PC-9 (cell line): ENCODE measurements at regions not wholly inside any gene's neighbourhood (a gene's known extent, or its start where the extent isn't known, plus 50 kb on each side); places are given as distances from the start of the nearest gene placed in this dataset.

Experiments
- EZH2 ChIP-seq: fragments of 200-600 bp; sonication (generic); IDR thresholded peaks from 2 replicates; pipeline ENCODE4 v1.8.0; 2017; ENCODE audit warnings: antibody characterized with exemption, low read depth
- TF ChIP-seq, protein P1 (sequence below): fragments of 200-600 bp; sonication (generic); conservative IDR thresholded peaks from 2 replicates; pipeline ENCODE4 v1.6.1; 2017; ENCODE audit warnings: mixed run types, antibody characterized with exemption, mild to moderate bottlenecking, moderate library complexity

DNA sequence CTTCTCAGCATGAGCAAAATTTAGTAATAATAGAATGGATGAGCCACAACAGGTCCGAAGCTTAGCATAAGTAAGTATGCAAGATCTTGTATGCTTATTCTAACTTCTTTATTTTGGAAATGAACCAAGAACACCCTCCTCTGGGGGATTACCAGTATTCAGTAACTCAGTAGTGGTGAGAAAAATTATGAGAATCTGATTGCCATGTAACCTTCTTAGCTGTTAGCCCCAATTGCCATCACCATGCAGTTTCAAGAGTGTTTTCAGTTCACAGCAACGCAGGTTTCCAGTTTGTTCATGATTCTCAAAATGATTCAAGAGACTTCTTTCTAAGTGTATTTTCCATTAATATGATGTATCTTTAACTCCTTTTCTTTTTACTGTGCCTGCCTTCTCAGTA is 1507.6 kb upstream of the SEL1L start:
- TF ChIP-seq, protein P1, sequence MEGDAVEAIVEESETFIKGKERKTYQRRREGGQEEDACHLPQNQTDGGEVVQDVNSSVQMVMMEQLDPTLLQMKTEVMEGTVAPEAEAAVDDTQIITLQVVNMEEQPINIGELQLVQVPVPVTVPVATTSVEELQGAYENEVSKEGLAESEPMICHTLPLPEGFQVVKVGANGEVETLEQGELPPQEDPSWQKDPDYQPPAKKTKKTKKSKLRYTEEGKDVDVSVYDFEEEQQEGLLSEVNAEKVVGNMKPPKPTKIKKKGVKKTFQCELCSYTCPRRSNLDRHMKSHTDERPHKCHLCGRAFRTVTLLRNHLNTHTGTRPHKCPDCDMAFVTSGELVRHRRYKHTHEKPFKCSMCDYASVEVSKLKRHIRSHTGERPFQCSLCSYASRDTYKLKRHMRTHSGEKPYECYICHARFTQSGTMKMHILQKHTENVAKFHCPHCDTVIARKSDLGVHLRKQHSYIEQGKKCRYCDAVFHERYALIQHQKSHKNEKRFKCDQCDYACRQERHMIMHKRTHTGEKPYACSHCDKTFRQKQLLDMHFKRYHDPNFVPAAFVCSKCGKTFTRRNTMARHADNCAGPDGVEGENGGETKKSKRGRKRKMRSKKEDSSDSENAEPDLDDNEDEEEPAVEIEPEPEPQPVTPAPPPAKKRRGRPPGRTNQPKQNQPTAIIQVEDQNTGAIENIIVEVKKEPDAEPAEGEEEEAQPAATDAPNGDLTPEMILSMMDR: no peak
- no peak for TF ChIP-seq EZH2
